GM23338 (cell line): ENCODE measurements at regions not wholly inside any gene's neighbourhood (a gene's known extent, or its start where the extent isn't known, plus 50 kb on each side); places are given as distances from the start of the nearest gene placed in this dataset.
A peak's percentile ranks its signal among the peaks of the same experiment; 100 is the strongest.

Experiments used
- ATAC-seq: fragments of 200-7000 bp; cut with Tn5 transposase; 3 replicates; pipeline ENCODE4 v1.9.1; 2020
- DNase-seq: peaks from one replicate; pipeline ENCODE4 v3.0.0-alpha.2; 2015; ENCODE audit warnings: low spot score
- H2AFZ ChIP-seq: fragments of 200-600 bp; sonication (generic); 2 replicates; pipeline ENCODE4 v1.8.0; 2016; ENCODE audit warnings: antibody characterized with exemption, mild to moderate bottlenecking, moderate library complexity
- H3F3A ChIP-seq: fragments of 200-600 bp; sonication (generic); replicated peaks from 2 replicates; pipeline ENCODE4 v1.8.0; 2017; ENCODE audit warnings: antibody characterized with exemption, mixed run types, low read depth
- H3K27ac ChIP-seq: fragments of 200-600 bp; sonication (generic); 2 replicates; pipeline ENCODE4 v1.6.1; 2016; ENCODE audit warnings: low read depth
- H3K27me3 ChIP-seq: fragments of 200-600 bp; sonication (generic); 2 replicates; pipeline ENCODE4 v1.8.0; 2016; ENCODE audit warnings: mild to moderate bottlenecking, mixed run types, moderate library complexity; ENCODE audit not compliant: insufficient read depth
- H3K36me3 ChIP-seq: fragments of 200-600 bp; sonication (generic); 2 replicates; pipeline ENCODE4 v1.8.0; 2016; ENCODE audit warnings: mild to moderate bottlenecking; ENCODE audit not compliant: insufficient read depth
- H3K4me1 ChIP-seq: fragments of 200-600 bp; sonication (generic); 2 replicates; pipeline ENCODE4 v1.8.0; 2016; ENCODE audit warnings: mild to moderate bottlenecking, moderate library complexity; ENCODE audit not compliant: insufficient read depth
- H3K4me2 ChIP-seq: fragments of 200-600 bp; sonication (generic); 2 replicates; pipeline ENCODE4 v1.7.1; 2017; ENCODE audit warnings: mixed run types
- H3K4me3 ChIP-seq: fragments of 200-600 bp; sonication (generic); 2 replicates; pipeline ENCODE4 v1.6.1; 2016; ENCODE audit warnings: mixed run types
- H3K79me2 ChIP-seq: fragments of 200-600 bp; sonication (generic); replicated peaks from 2 replicates; pipeline ENCODE4 v1.8.0; 2017; ENCODE audit warnings: mild to moderate bottlenecking; ENCODE audit not compliant: insufficient read depth
- H3K9me2 ChIP-seq: fragments of 200-600 bp; sonication (generic); 2 replicates; pipeline ENCODE4 v1.8.0; 2017; ENCODE audit not compliant: insufficient read depth
- H4K20me1 ChIP-seq: fragments of 200-600 bp; sonication (generic); replicated peaks from 2 replicates; pipeline ENCODE4 v1.8.0; 2017; ENCODE audit warnings: mild to moderate bottlenecking; ENCODE audit not compliant: insufficient read depth
- H3K27ac Mint-ChIP-seq: 2 replicates; pipeline ENCODE4 v1.8.0; 2020; ENCODE audit warnings: inconsistent platforms, mild to moderate bottlenecking, moderate library complexity, mixed read lengths
- H3K27me3 Mint-ChIP-seq: 3 replicates; pipeline ENCODE4 v1.8.0; 2022; ENCODE audit warnings: low read depth, mild to moderate bottlenecking, moderate library complexity, mixed read lengths, inconsistent platforms; ENCODE audit not compliant: insufficient read depth, poor library complexity
- H3K36me3 Mint-ChIP-seq: 3 replicates; pipeline ENCODE4 v1.8.0; 2021; ENCODE audit warnings: low read depth, mild to moderate bottlenecking, inconsistent platforms, moderate library complexity, mixed read lengths
- H3K4me1 Mint-ChIP-seq: 3 replicates; pipeline ENCODE4 v1.8.0; 2020; ENCODE audit warnings: mild to moderate bottlenecking, inconsistent platforms, mixed read lengths
- H3K4me3 Mint-ChIP-seq: 3 replicates; pipeline ENCODE4 v1.8.0; 2021; ENCODE audit warnings: moderate library complexity, mild to moderate bottlenecking, inconsistent platforms, mixed read lengths
- H3K9me3 Mint-ChIP-seq: 3 replicates; pipeline ENCODE4 v1.8.0; 2020; ENCODE audit warnings: moderate library complexity, mild to moderate bottlenecking, inconsistent platforms, mixed read lengths
- CTCF ChIP-seq, 2 experiments: fragments of 200-600 bp in 1 of 2; sonication (generic) in 1 of 2; conservative IDR thresholded peaks; 2 replicates each; pipeline versions ENCODE4 v1.5.1 to v1.6.1; 2016 to 2017; ENCODE audit warnings: antibody characterized with exemption in 2 of 2, low read depth in 2 of 2, mild to moderate bottlenecking in 2 of 2, moderate library complexity in 1 of 2
- ETS1 ChIP-seq: IDR thresholded peaks from 2 replicates; pipeline ENCODE4 v1.6.1; 2016; ENCODE audit warnings: antibody characterized with exemption
- EZH2 ChIP-seq: fragments of 200-600 bp; sonication (generic); IDR thresholded peaks from one replicate; pipeline ENCODE4 v1.8.0; 2017; ENCODE audit warnings: antibody characterized with exemption, mild to moderate bottlenecking, low read depth; ENCODE audit not compliant: unreplicated experiment
- JUNB ChIP-seq: IDR thresholded peaks from one replicate; pipeline ENCODE4 v1.6.1; 2016; ENCODE audit warnings: antibody characterized with exemption; ENCODE audit not compliant: unreplicated experiment
- POLR2AphosphoS5 ChIP-seq: IDR thresholded peaks from 2 replicates; pipeline ENCODE4 v1.6.1; 2016; ENCODE audit warnings: antibody characterized with exemption, low read depth
- REST ChIP-seq: IDR thresholded peaks from one replicate; pipeline ENCODE4 v1.6.1; 2018; ENCODE audit warnings: antibody characterized with exemption; ENCODE audit not compliant: unreplicated experiment
- STAT1 ChIP-seq: IDR thresholded peaks from one replicate; pipeline ENCODE4 v1.6.1; 2016; ENCODE audit warnings: antibody characterized with exemption; ENCODE audit not compliant: unreplicated experiment
- ZNF114 ChIP-seq: fragments of 250-450 bp; sonication (Bioruptor Pico); IDR thresholded peaks from 2 replicates; pipeline ENCODE4 v1.5.0; 2020; ENCODE audit warnings: mild to moderate bottlenecking, moderate library complexity
- ZNF331 ChIP-seq: fragments of 250-450 bp; sonication (Bioruptor Pico); IDR thresholded peaks from 2 replicates; pipeline ENCODE4 v1.5.0; 2020; ENCODE audit warnings: low read depth, mild to moderate bottlenecking, moderate library complexity
- ZNF462 ChIP-seq: fragments of 250-450 bp; sonication (Bioruptor Pico); IDR thresholded peaks from 2 replicates; pipeline ENCODE4 v1.5.0; 2020; ENCODE audit warnings: mild to moderate bottlenecking, moderate library complexity

GRCh38 chr2:105521176-105521575 is 122.3 kb upstream of the FHL2 start:
- Mint-ChIP-seq H3K27ac (no peak overlapping the region), H3K27me3 (peaks cover 4% of the 10 kb centered on the region), H3K4me3 (no peak overlapping the region), H3K9me3 (peaks cover 5% of the 10 kb centered on the region; the same call in 2 of the 3 replicates), H3K36me3 (no peaks in the 10 kb centered on the region; the same call in 2 of the 3 replicates), H3K4me1 (no peaks in the 10 kb centered on the region)
- H3K4me1 ChIP-seq, result no peaks in the 10 kb centered on the region
- no peaks in the 10 kb centered on the region for H3K36me3 ChIP-seq
- no peak overlapping the region for H3K4me2 ChIP-seq
- H4K20me1 ChIP-seq, result no peaks in the 10 kb centered on the region
- no peak overlapping the region for H3K4me3 ChIP-seq
- H3K27me3 ChIP-seq, result no peaks in the 10 kb centered on the region
- H3F3A ChIP-seq, result no peaks in the 10 kb centered on the region
- ATAC-seq (no peak), DNase-seq (peak; percentile 47)
- H2AFZ ChIP-seq, result no peak overlapping the region
- no peaks in the 10 kb centered on the region for H3K9me2 ChIP-seq
- no peak overlapping the region for H3K27ac ChIP-seq
- H3K79me2 ChIP-seq, result no peaks in the 10 kb centered on the region
- no peak for TF ChIP-seq EZH2
- peak; percentile 47 to 73 for TF ChIP-seq CTCF (conservative IDR thresholded peaks at IDR 0.05; ENCODE audit: low read depth in 2 of 2)

GRCh38 chr2:105519516-105519915 is 120.7 kb upstream of the FHL2 start:
- Mint-ChIP-seq H3K27ac (no peak overlapping the region), H3K27me3 (peaks cover 6% of the 10 kb centered on the region), H3K4me1 (no peaks in the 10 kb centered on the region), H3K9me3 (no peaks in the 10 kb centered on the region), H3K4me3 (no peak overlapping the region), H3K36me3 (no peaks in the 10 kb centered on the region)
- H3K4me1 ChIP-seq, result no peaks in the 10 kb centered on the region
- H3K4me2 ChIP-seq, result no peak overlapping the region
- H3K27me3 ChIP-seq, result no peaks in the 10 kb centered on the region
- H3K9me2 ChIP-seq, result no peaks in the 10 kb centered on the region
- no peaks in the 10 kb centered on the region for H3K36me3 ChIP-seq
- no peak overlapping the region for H3K4me3 ChIP-seq
- H3F3A ChIP-seq, result no peaks in the 10 kb centered on the region
- DNase-seq (no peak), ATAC-seq (no peak)
- no peak overlapping the region for H3K27ac ChIP-seq
- H4K20me1 ChIP-seq, result no peaks in the 10 kb centered on the region
- H3K79me2 ChIP-seq, result no peaks in the 10 kb centered on the region
- H2AFZ ChIP-seq, result no peak overlapping the region
- TF ChIP-seq JUNB (no peak), ZNF331 (no peak), POLR2AphosphoS5 (no peak), ZNF114 (CRISPR knock-in tag) (no peak), ETS1 (no peak), EZH2 (no peak), STAT1 (no peak), ZNF462 (no peak), REST (no peak)
